ENCODE measurements at regions not wholly inside any gene's neighbourhood (a gene's known extent, or its start where the extent isn't known, plus 50 kb on each side); places are given as distances from the start of the nearest gene placed in this dataset.

- no peak for TF ChIP-seq CTCF (IDR thresholded peaks at IDR 0.05)
- intact Hi-C loops (cut with DNase I) = no loop called here
- Histone ChIP-seq H3K36me3 (no peaks in the 10 kb centered on the region), H3K27ac (no peak overlapping the region), H3K9me3 (no peaks in the 10 kb centered on the region), H3K27me3 (ENCODE audit: low read depth) (no peaks in the 10 kb centered on the region), H3K4me3 (no peak overlapping the region), H3K4me1 (peaks cover 5% of the 10 kb centered on the region)
- DNase-seq (no peak), ATAC-seq (no peak)
Measured at GRCh38 chr2:235268535-235268934, 225.3 kb upstream of the AGAP1 start.

- Histone ChIP-seq H3K4me3 (no peak overlapping the region), H3K36me3 (no peaks in the 10 kb centered on the region), H3K27me3 (ENCODE audit: low read depth) (no peaks in the 10 kb centered on the region), H3K27ac (no peak overlapping the region), H3K9me3 (no peaks in the 10 kb centered on the region), H3K4me1 (no peaks in the 10 kb centered on the region)
- ATAC-seq (no peak), DNase-seq (no peak)
- TF ChIP-seq CTCF (IDR thresholded peaks at IDR 0.05) = no peak
- intact Hi-C loops (cut with DNase I) = no loop called here
Measured at GRCh38 chr2:235270291-235270690, 223.6 kb upstream of the AGAP1 start.

DNA sequence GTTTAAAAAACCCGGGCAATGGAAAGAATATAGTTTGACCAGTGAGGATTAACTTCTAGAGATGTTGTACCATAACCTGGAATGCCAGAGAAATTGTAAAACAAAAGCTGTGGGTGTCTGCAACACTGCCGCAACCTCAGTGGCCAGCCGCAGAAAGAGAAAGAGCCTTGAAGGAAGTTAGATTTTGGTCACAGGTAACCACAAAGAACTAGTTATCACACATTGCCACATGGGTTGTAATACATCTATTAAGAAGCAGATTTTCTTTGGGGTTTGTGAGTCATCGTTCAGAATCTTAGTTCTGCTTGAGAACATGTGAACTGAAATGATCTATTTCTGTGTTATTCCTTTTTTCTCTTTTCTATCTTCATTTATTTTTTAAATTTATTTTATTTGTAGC lies 222.9 kb upstream of the AGAP1 start:
- Histone ChIP-seq H3K4me1 (no peaks in the 10 kb centered on the region), H3K27me3 (ENCODE audit: low read depth) (no peaks in the 10 kb centered on the region), H3K9me3 (no peaks in the 10 kb centered on the region), H3K27ac (no peak overlapping the region), H3K36me3 (no peaks in the 10 kb centered on the region), H3K4me3 (no peak overlapping the region)
- TF ChIP-seq CTCF (IDR thresholded peaks at IDR 0.05) = no peak
- ATAC-seq (no peak), DNase-seq (no peak)
- intact Hi-C loops (cut with DNase I) = no loop called here

DNA sequence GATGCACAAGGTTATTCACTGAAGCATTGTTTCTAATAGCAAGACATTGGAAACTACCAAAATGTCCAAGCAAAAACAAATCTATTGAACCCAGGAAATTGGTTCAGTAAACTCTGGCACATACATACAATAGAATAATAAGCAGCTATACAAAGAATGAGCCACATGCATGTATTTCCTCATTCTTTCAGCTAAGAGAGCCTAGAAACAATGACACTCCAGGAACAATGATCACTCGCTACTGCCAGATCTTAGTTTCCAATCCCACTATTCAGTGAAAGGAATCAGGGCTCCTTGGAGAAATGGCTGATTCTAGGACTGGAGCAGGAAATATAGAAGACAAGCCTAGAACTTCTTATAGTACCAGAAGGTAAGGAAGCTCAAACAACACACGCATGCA lies 221.9 kb upstream of the AGAP1 start:
- no peak for TF ChIP-seq CTCF (IDR thresholded peaks at IDR 0.05)
- Histone ChIP-seq H3K27me3 (ENCODE audit: low read depth) (no peaks in the 10 kb centered on the region), H3K4me1 (no peaks in the 10 kb centered on the region), H3K9me3 (no peaks in the 10 kb centered on the region), H3K36me3 (no peaks in the 10 kb centered on the region), H3K27ac (no peak overlapping the region), H3K4me3 (no peak overlapping the region)
- intact Hi-C loops (cut with DNase I) = no loop called here
- ATAC-seq = no peak
- no peak for DNase-seq

- TF ChIP-seq CTCF (IDR thresholded peaks at IDR 0.05) = no peak
- Histone ChIP-seq H3K4me1 (no peaks in the 10 kb centered on the region), H3K9me3 (no peaks in the 10 kb centered on the region), H3K27me3 (ENCODE audit: low read depth) (no peaks in the 10 kb centered on the region), H3K4me3 (no peak overlapping the region), H3K27ac (no peak overlapping the region), H3K36me3 (no peaks in the 10 kb centered on the region)
- intact Hi-C loops (cut with DNase I) = no loop called here
- ATAC-seq (no peak), DNase-seq (no peak)
Measured at GRCh38 chr2:235274023-235274422, 219.8 kb upstream of the AGAP1 start.

DNA sequence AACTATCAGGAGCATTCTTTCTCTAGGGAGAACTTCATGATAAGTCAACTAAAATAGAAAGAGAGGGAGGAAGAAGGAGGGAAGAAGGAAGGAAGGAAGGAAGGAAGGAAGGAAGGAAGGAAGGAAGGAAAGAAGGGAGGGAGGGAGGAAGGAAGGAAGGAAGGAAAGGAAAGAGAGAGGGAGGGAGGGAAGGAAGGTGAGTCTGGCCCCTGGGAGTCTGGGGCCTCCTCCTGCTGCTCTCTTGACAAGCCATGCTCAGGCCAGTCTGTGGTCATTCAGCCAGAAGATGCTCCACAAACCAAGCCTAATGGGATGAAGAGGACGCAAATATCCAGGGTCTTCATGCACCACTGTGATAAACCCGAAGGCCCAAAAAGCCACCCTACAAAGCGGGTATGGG lies 216.4 kb upstream of the AGAP1 start:
- DNase-seq = no peak
- no peaks in the 10 kb centered on the region for H3K4me1 ChIP-seq
- intact Hi-C loops (cut with DNase I) = no loop called here
- no peak overlapping the region for H3K4me3 ChIP-seq
- H3K36me3 ChIP-seq = no peaks in the 10 kb centered on the region
- H3K27ac ChIP-seq = no peak overlapping the region
- no peak for TF ChIP-seq CTCF (IDR thresholded peaks at IDR 0.05)
- no peak for ATAC-seq
- no peaks in the 10 kb centered on the region for H3K27me3 ChIP-seq (ENCODE audit: low read depth)
- no peaks in the 10 kb centered on the region for H3K9me3 ChIP-seq
